ENCODE measurements at regions not wholly inside any gene's neighbourhood (a gene's known extent, or its start where the extent isn't known, plus 50 kb on each side); places are given as distances from the start of the nearest gene placed in this dataset.

GRCh38 chr5:136435946-136436543 lies 70.7 kb upstream of the TRPC7 start:
- no peak for TF ChIP-seq CTCF (IDR thresholded peaks at IDR 0.05)
- TF ChIP-seq POLR2A (IDR thresholded peaks at IDR 0.05): no peak
- no peak for TF ChIP-seq POLR2AphosphoS5 (IDR thresholded peaks at IDR 0.05)
